ENCODE measurements at regions not wholly inside any gene's neighbourhood (a gene's known extent, or its start where the extent isn't known, plus 50 kb on each side); places are given as distances from the start of the nearest gene placed in this dataset.
"Not testable (repeated sequence)": the region's sequence is repeated elsewhere in the genome, so short reads cannot be mapped to it uniquely, and the experiment has no call there.

- no peak for DNase-seq (ENCODE audit: low read depth in 3 of 3, low spot score in 1 of 3)
Measured at GRCh38 chr16:66247516-66248481, 118.7 kb upstream of the CDH5 start.

- no peak for DNase-seq (ENCODE audit: low read depth in 3 of 3, low spot score in 1 of 3)
Measured at GRCh38 chr16:66245868-66246267, 120.6 kb upstream of the CDH5 start.

DNA sequence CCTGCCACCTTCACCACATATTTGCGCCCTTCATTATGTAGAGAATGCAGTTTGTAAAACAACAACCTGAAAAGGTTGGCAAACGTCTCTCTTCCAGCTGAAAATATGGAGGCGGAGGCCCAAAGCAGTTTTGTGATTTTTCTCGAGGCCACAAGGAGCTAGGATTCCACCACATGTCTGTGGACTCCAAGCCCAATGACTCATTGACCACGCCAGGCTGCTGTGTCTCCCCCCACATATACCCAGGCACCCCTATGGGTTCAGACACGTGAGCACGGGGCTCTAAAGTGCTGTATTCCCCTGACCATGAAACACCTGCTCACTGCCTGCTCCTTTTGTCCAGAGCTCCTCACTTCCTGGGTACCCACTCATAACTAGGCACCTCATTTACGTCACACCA is 121.4 kb upstream of the CDH5 start:
- no peak for DNase-seq (ENCODE audit: low read depth in 3 of 3, low spot score in 1 of 3)

DNA sequence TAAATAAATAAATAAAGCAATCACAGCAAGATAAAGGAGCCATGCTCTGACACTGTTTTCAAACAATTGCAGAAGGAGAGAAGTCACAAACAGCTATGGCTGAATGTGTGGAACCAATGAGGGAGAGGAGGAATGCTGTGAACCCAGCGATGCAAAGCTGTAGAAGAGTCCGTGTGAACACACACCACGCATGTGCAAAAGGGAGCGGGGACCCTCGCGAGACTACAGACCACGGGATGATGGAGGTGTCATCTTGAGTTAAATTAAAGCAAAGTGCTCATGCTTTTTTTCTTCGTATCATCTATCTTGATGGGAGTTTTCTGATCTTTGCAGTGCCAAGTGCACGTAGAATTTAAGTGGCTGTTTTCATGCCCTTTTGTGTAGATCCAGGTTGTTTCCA is 123.8 kb upstream of the CDH5 start:
- DNase-seq (ENCODE audit: low read depth in 3 of 3, low spot score in 1 of 3), result no peak

DNA sequence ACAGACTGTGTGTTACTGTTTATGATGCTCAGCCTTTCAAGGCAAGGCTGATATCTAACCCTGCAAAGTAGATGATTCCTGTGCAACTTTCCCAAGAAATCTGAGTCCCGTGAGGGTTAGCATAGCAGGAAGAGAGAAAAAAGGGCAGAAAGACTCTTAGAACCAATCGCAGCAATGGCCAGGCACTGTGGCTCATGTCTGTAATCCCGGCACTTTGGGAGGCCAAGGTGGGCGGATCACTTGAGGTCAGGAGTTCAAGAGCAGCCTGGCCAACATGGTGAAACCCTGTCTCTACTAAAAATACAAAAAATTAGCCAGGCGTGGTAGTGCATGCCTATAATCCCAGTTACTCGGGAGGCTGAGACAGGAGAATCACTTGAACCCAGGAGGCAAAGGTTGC is 124.3 kb upstream of the CDH5 start:
- not testable (repeated sequence) for DNase-seq (ENCODE audit: low read depth in 3 of 3, low spot score in 1 of 3)

- no peak for DNase-seq (ENCODE audit: low read depth in 3 of 3, low spot score in 1 of 3)
Measured at GRCh38 chr16:66240631-66241395, 125.7 kb upstream of the CDH5 start.

- no peak for DNase-seq (ENCODE audit: low read depth in 3 of 3, low spot score in 1 of 3)
Measured at GRCh38 chr16:66240088-66240487, 126.4 kb upstream of the CDH5 start.

GRCh38 chr16:66238696-66239095 is 127.8 kb upstream of the CDH5 start:
- DNase-seq (ENCODE audit: low read depth in 3 of 3, low spot score in 1 of 3), result no peak

- no peak for DNase-seq (ENCODE audit: low read depth in 3 of 3, low spot score in 1 of 3)
Measured at GRCh38 chr16:66236301-66236700, 130.2 kb upstream of the CDH5 start.

- no peak for DNase-seq (ENCODE audit: low read depth in 3 of 3, low spot score in 1 of 3)
Measured at GRCh38 chr16:66231452-66232160, 134.9 kb upstream of the CDH5 start.

- no peak for DNase-seq (ENCODE audit: low read depth in 3 of 3, low spot score in 1 of 3)
Measured at GRCh38 chr16:66229651-66230050, 136.8 kb upstream of the CDH5 start.

GRCh38 chr16:66228792-66229191 is 137.7 kb upstream of the CDH5 start:
- DNase-seq (ENCODE audit: low read depth in 3 of 3, low spot score in 1 of 3), result no peak

- DNase-seq (ENCODE audit: low read depth in 3 of 3, low spot score in 1 of 3), result no peak
Measured at GRCh38 chr16:66227766-66228530, 138.5 kb upstream of the CDH5 start.

DNA sequence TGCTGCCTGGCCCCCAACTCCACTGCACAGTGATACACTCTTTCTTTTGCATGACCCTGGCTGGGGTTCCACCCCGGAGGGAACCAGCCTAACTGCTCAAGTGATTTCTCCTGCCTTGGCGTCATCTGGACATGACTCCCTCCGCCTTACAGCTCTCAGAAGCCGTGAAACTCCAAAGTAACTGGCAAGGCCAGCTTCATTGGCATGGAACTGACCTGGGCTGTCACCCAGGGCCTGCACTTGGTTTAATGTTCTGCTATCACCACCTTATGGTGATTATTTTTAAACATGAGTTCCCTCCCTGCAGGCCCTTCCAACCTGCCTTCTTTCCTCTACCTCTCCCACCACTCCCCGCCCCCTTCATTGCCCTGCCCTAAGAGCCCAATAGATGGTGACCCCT is 139.7 kb upstream of the CDH5 start:
- DNase-seq (ENCODE audit: low read depth in 3 of 3, low spot score in 1 of 3), result no peak

DNA sequence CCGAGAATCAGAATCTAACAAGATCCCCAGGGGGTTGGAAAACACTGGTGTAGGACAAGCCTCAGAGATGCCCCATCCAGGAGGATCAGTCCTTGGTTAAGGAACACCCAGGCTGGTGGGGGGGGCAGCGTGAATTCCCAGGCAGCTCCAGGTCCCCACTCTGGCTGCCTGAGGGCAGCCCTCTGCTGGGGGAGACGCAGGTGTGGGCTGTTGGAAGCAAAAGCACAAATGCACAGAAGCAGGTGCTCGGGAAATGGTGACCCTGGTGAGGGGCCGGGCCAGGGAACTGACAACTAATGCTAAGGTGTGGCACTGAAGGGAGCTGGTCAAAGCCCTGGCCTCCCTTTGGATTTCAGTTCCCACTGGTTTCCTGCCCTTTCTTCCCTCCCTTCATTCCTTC is 140.8 kb upstream of the CDH5 start:
- DNase-seq (ENCODE audit: low read depth in 3 of 3, low spot score in 1 of 3), result no peak

DNA sequence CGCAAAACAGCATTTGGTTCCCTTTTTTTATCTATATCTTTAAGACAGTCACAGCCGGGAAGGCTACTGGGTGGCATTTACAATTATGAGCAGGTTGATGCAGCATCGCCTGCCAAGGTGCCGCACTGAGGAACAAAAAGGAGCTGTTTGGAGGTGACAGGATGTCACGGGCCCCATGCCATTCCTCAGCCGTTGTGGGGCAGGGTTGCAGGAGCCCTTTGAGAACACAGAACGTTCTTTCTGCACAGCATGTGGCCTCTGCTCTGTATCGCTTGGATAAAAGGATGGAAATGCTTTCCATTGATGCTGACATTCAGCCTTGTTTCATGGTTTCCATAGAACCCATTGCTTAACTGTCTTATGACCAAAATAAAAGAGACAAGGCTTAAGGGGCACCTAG is 141.9 kb upstream of the CDH5 start:
- DNase-seq (ENCODE audit: low read depth in 3 of 3, low spot score in 1 of 3), result no peak

GRCh38 chr16:66224186-66224585 is 142.3 kb upstream of the CDH5 start:
- no peak for DNase-seq (ENCODE audit: low read depth in 3 of 3, low spot score in 1 of 3)

DNA sequence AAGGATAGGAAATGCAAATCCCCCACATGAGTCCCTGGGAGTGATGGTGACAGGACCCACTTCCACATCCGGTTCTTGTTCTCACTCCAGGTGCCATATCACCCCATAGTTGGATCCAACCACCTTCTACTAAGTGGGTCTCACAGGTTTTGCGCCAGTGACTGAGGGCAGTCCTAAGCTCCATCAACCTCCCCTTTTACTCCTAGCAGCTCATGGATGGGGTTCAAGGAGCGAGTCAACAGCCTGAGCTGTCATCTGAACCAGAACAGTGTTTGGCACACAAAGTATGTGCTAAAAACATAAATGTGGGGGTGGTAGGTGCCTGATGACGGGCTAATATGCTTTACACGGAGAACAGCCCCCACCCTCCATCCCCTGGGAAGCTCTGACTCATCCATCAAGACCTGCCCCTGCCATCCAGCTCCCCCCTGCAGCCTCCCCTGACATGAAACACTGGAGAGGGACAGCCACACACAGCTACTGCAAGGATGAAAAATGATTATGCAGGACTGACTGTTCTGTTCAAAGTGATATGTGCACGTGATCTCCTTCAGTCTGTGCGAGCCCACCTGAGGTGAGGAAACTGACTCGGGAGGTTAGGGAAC is 143.2 kb upstream of the CDH5 start:
- no peak for DNase-seq (ENCODE audit: low read depth in 3 of 3, low spot score in 1 of 3)

DNA sequence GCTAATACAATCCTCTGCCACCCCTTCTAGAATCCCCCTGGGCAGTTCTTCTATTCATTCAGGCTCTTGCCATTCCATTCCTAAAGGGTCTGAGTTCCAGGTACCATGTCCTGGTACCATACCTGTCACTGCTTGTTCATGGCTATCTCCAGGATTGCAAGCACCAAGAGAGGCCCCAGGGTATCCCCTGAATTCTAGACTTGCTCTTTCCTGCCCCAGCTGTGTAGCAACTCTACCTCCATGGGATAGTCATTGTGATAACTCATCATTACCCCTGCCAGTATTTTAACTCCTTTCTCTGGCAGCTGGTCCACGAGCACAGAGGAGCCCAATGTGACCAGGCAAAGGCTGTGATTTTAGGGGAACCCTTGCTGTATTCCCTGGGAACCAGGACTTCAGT is 143.7 kb upstream of the CDH5 start:
- no peak for DNase-seq (ENCODE audit: low read depth in 3 of 3, low spot score in 1 of 3)

GRCh38 chr16:66220702-66221101 is 145.8 kb upstream of the CDH5 start:
- DNase-seq (ENCODE audit: low read depth in 3 of 3, low spot score in 1 of 3), result no peak

GRCh38 chr16:66219491-66219890 is 147.0 kb upstream of the CDH5 start:
- no peak for DNase-seq (ENCODE audit: low read depth in 3 of 3, low spot score in 1 of 3)
